ENCODE measurements at regions not wholly inside any gene's neighbourhood (a gene's known extent, or its start where the extent isn't known, plus 50 kb on each side); places are given as distances from the start of the nearest gene placed in this dataset.

GRCh38 chr1:23610677-23611076 is 51.4 kb upstream of the ID3 start:
- H3K9me2 ChIP-seq (ENCODE audit: low read depth, low read length) = no peaks in the 10 kb centered on the region
- peak overlapping the region; percentile 98 for H3K27ac ChIP-seq (ENCODE audit: low read depth, low read length, poor library complexity, severe bottlenecking)
- peaks cover 10% of the 10 kb centered on the region for H3F3A ChIP-seq (ENCODE audit: insufficient read depth, low read length)
- H3K27me3 ChIP-seq (ENCODE audit: insufficient read depth, low read length) = no peaks in the 10 kb centered on the region
- no peak overlapping the region for H3K4me2 ChIP-seq (ENCODE audit: low read length)
- no peaks in the 10 kb centered on the region for H3K9me3 ChIP-seq (ENCODE audit: low read length)
- no peak overlapping the region for H2AFZ ChIP-seq (ENCODE audit: low read length)
- H3K4me3 ChIP-seq (ENCODE audit: low read depth, low read length, poor library complexity, severe bottlenecking) = no peak overlapping the region
- peak overlapping the region; percentile 29; the same call in 1 of the 2 replicates for H3K9ac ChIP-seq (ENCODE audit: low read length)
- H4K20me1 ChIP-seq (ENCODE audit: insufficient read depth, low read length) = no peaks in the 10 kb centered on the region
- peaks cover 76% of the 10 kb centered on the region for H3K4me1 ChIP-seq (ENCODE audit: insufficient read depth, low read length, severe bottlenecking)
- H3K36me3 ChIP-seq (ENCODE audit: insufficient read depth, low read length) = no peaks in the 10 kb centered on the region
- no peak for TF ChIP-seq EZH2 (IDR thresholded peaks at IDR 0.05; ENCODE audit: borderline replicate concordance, low read length)
- TF ChIP-seq, protein P1, sequence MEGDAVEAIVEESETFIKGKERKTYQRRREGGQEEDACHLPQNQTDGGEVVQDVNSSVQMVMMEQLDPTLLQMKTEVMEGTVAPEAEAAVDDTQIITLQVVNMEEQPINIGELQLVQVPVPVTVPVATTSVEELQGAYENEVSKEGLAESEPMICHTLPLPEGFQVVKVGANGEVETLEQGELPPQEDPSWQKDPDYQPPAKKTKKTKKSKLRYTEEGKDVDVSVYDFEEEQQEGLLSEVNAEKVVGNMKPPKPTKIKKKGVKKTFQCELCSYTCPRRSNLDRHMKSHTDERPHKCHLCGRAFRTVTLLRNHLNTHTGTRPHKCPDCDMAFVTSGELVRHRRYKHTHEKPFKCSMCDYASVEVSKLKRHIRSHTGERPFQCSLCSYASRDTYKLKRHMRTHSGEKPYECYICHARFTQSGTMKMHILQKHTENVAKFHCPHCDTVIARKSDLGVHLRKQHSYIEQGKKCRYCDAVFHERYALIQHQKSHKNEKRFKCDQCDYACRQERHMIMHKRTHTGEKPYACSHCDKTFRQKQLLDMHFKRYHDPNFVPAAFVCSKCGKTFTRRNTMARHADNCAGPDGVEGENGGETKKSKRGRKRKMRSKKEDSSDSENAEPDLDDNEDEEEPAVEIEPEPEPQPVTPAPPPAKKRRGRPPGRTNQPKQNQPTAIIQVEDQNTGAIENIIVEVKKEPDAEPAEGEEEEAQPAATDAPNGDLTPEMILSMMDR (IDR thresholded peaks at IDR 0.05; ENCODE audit: low read length) = no peak
- H3K79me2 ChIP-seq (ENCODE audit: insufficient read depth, low read length) = no peaks in the 10 kb centered on the region

- Histone ChIP-seq H3F3A (ENCODE audit: insufficient read depth, low read length) (peaks cover 9% of the 10 kb centered on the region), H3K27me3 (ENCODE audit: insufficient read depth, low read length) (no peaks in the 10 kb centered on the region), H3K36me3 (ENCODE audit: insufficient read depth, low read length) (no peaks in the 10 kb centered on the region), H3K27ac (ENCODE audit: low read depth, low read length, poor library complexity, severe bottlenecking) (peak overlapping the region; percentile 98), H4K20me1 (ENCODE audit: insufficient read depth, low read length) (no peaks in the 10 kb centered on the region), H3K4me2 (ENCODE audit: low read length) (no peak overlapping the region), H3K9me2 (ENCODE audit: low read depth, low read length) (no peaks in the 10 kb centered on the region), H2AFZ (ENCODE audit: low read length) (no peak overlapping the region), H3K4me3 (ENCODE audit: low read depth, low read length, poor library complexity, severe bottlenecking) (no peak overlapping the region), H3K9me3 (ENCODE audit: low read length) (no peaks in the 10 kb centered on the region), H3K9ac (ENCODE audit: low read length) (no peak overlapping the region; the same call in 1 of the 2 replicates), H3K79me2 (ENCODE audit: insufficient read depth, low read length) (no peaks in the 10 kb centered on the region), H3K4me1 (ENCODE audit: insufficient read depth, low read length, severe bottlenecking) (peaks cover 70% of the 10 kb centered on the region)
- TF ChIP-seq EZH2 (IDR thresholded peaks at IDR 0.05; ENCODE audit: borderline replicate concordance, low read length) = no peak
- TF ChIP-seq, protein P1 (IDR thresholded peaks at IDR 0.05; ENCODE audit: low read length) = no peak
Measured at GRCh38 chr1:23609971-23610370, 50.7 kb upstream of the ID3 start.

Measured in OCI-LY1 (cell line).